ENCODE measurements at regions not wholly inside any gene's neighbourhood (a gene's known extent, or its start where the extent isn't known, plus 50 kb on each side); places are given as distances from the start of the nearest gene placed in this dataset.
"Not testable (repeated sequence)": the region's sequence is repeated elsewhere in the genome, so short reads cannot be mapped to it uniquely, and the experiment has no call there.

DNA sequence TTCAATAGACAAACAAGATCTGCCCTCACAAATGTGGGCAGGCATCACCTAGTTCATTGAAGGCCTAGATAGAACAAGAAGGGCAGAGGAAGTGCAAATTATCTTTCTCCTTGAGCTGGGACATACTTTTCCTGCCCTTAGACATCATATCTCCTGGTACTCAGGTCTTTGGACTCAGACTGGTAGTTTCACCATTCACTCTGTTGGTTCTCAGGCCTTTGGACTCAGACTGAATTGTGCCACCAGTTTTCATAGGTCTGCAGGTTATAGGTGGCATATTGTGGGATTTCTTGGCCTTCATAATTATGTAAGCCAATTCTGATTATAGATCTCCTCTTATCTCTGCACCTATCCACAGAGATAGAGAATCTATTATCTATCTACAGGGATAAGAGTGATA lies 54.6 kb upstream of the GOLGA8Q start:
- ATAC-seq; POLR2A ChIA-PET; H3K9me3 ChIP-seq (ENCODE audit: control insufficient read depth, insufficient read depth, low read depth, low read length); H3K4me3 ChIP-seq (ENCODE audit: low read depth in 2 of 2, low read length in 2 of 2); BruUV-seq (replicated peaks); CTCF ChIA-PET; in situ Hi-C loops (cut with HindIII; ENCODE audit: low pct_unique_long_range_greater_than_20kb, low sequenced_read_pairs); intact Hi-C loops (cut with micrococcal nuclease; ENCODE audit: unreplicated experiment); H3K27me3 ChIP-seq (ENCODE audit: control insufficient read depth, insufficient read depth, low read length); DNase-seq (ENCODE audit: low read depth, low spot score); H3K27ac ChIP-seq (ENCODE audit: low read length); H3K36me3 ChIP-seq (ENCODE audit: control insufficient read depth, insufficient read depth, low read length); H3K4me1 ChIP-seq (ENCODE audit: control insufficient read depth, insufficient read depth, low read length): not testable (repeated sequence)

GRCh38 chr15:30499233-30499632 lies 52.6 kb upstream of the GOLGA8Q start:
- H3K27me3 ChIP-seq (ENCODE audit: control insufficient read depth, insufficient read depth, low read length); H3K4me1 ChIP-seq (ENCODE audit: control insufficient read depth, insufficient read depth, low read length); DNase-seq (ENCODE audit: low read depth, low spot score); in situ Hi-C loops (cut with HindIII; ENCODE audit: low pct_unique_long_range_greater_than_20kb, low sequenced_read_pairs); CTCF ChIA-PET; H3K9me3 ChIP-seq (ENCODE audit: control insufficient read depth, insufficient read depth, low read depth, low read length); H3K27ac ChIP-seq (ENCODE audit: low read length); intact Hi-C loops (cut with micrococcal nuclease; ENCODE audit: unreplicated experiment); POLR2A ChIA-PET; H3K36me3 ChIP-seq (ENCODE audit: control insufficient read depth, insufficient read depth, low read length); H3K4me3 ChIP-seq (ENCODE audit: low read depth in 2 of 2, low read length in 2 of 2); ATAC-seq; BruUV-seq (replicated peaks): not testable (repeated sequence)

DNA sequence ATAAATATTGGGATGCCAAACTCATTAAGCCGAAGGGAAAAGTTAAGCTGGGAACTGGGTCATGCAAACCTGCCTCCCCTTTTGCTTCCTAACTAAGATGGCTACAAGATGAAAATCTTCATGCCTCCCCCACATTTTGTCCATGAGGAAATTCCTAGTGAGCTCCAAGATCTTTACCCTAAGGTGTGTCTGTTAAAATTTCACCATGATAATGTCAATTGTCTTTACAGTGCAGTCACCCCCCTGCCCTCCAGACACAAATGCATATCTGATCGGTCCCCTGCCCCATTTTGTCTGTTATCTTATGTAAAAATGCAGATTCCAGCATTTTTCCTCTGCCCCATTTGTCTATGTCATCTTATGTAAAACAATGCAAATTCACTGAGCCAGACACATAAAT lies 51.3 kb upstream of the GOLGA8Q start:
- POLR2A ChIA-PET; H3K4me1 ChIP-seq (ENCODE audit: control insufficient read depth, insufficient read depth, low read length); H3K4me3 ChIP-seq (ENCODE audit: low read depth in 2 of 2, low read length in 2 of 2); H3K27me3 ChIP-seq (ENCODE audit: control insufficient read depth, insufficient read depth, low read length); intact Hi-C loops (cut with micrococcal nuclease; ENCODE audit: unreplicated experiment); H3K27ac ChIP-seq (ENCODE audit: low read length); H3K36me3 ChIP-seq (ENCODE audit: control insufficient read depth, insufficient read depth, low read length); BruUV-seq (replicated peaks); H3K9me3 ChIP-seq (ENCODE audit: control insufficient read depth, insufficient read depth, low read depth, low read length); CTCF ChIA-PET; ATAC-seq; DNase-seq (ENCODE audit: low read depth, low spot score); in situ Hi-C loops (cut with HindIII; ENCODE audit: low pct_unique_long_range_greater_than_20kb, low sequenced_read_pairs): not testable (repeated sequence)
